ENCODE measurements at regions not wholly inside any gene's neighbourhood (a gene's known extent, or its start where the extent isn't known, plus 50 kb on each side); places are given as distances from the start of the nearest gene placed in this dataset.

- DNase-seq: no peak
These were observed 200.1 kb downstream of the SALL1 start for GRCh38 chr16:50950955-50951354.

GRCh38 chr16:50948268-50948930, 202.7 kb downstream of the SALL1 start:
- DNase-seq: no peak

GRCh38 chr16:50947826-50948225, 203.2 kb downstream of the SALL1 start:
- no peak for DNase-seq

GRCh38 chr16:50946606-50947005, 204.5 kb downstream of the SALL1 start:
- DNase-seq: no peak

GRCh38 chr16:50946098-50946497, 204.2 kb downstream of the CYLD start:
- DNase-seq: no peak

GRCh38 chr16:50945171-50945570, 203.3 kb downstream of the CYLD start:
- DNase-seq: no peak

GRCh38 chr16:50944436-50944835, 202.6 kb downstream of the CYLD start:
- no peak for DNase-seq

- DNase-seq: no peak
These were observed 202.1 kb downstream of the CYLD start for GRCh38 chr16:50944033-50944432.

- no peak for DNase-seq
These were observed 200.3 kb downstream of the CYLD start for GRCh38 chr16:50942143-50942542.

- no peak for DNase-seq
These were observed 199.8 kb downstream of the CYLD start for GRCh38 chr16:50941681-50942080.

- DNase-seq: no peak
These were observed 198.5 kb downstream of the CYLD start for GRCh38 chr16:50940275-50940854.

- no peak for DNase-seq
These were observed 197.5 kb downstream of the CYLD start for GRCh38 chr16:50939356-50939755.

GRCh38 chr16:50938932-50939331, 197.0 kb downstream of the CYLD start:
- no peak for DNase-seq

- no peak for DNase-seq
These were observed 191.4 kb downstream of the CYLD start for GRCh38 chr16:50933262-50933661.

GRCh38 chr16:50932348-50932935, 190.6 kb downstream of the CYLD start:
- DNase-seq: no peak

GRCh38 chr16:50928065-50928464, 186.2 kb downstream of the CYLD start:
- no peak for DNase-seq

- no peak for DNase-seq
These were observed 184.0 kb downstream of the CYLD start for GRCh38 chr16:50925758-50926357.

GRCh38 chr16:50924759-50925545, 183.1 kb downstream of the CYLD start:
- no peak for DNase-seq

- DNase-seq: no peak
These were observed 176.2 kb downstream of the CYLD start for GRCh38 chr16:50917950-50918703.

GRCh38 chr16:50916040-50916439, 174.2 kb downstream of the CYLD start:
- no peak for DNase-seq

- no peak for DNase-seq
These were observed 173.2 kb downstream of the CYLD start for GRCh38 chr16:50915120-50915519.

GRCh38 chr16:50910736-50911100, 168.8 kb downstream of the CYLD start:
- no peak for DNase-seq

All from hematopoietic multipotent progenitor cell treated with erythropoietin and hydrocortisone succinate and interleukin-3 and kit ligand, for 8 days (in vitro differentiated cells).